Tibial artery (tissue), 4 donors: ENCODE measurements at regions not wholly inside any gene's neighbourhood (a gene's known extent, or its start where the extent isn't known, plus 50 kb on each side); places are given as distances from the start of the nearest gene placed in this dataset.

Experiments
- DNase-seq, 2 donors: peaks; one replicate each; pipeline ENCODE4 v3.0.0-alpha.2; 2019
- H3K27ac ChIP-seq, 2 donors: fragments of 200-600 bp; sonication (generic) in 1 of 2; 1 replicate in 1 of 2; 2 replicates in 1 of 2; pipeline ENCODE4 v1.5.1; 2018 to 2019; ENCODE audit warnings: mild to moderate bottlenecking in 1 of 2
- H3K27me3 ChIP-seq, 2 donors: fragments of 200-600 bp; sonication (generic) in 1 of 2; one replicate each; pipeline versions ENCODE4 v1.5.1 to v1.6.0; 2016 to 2019
- H3K36me3 ChIP-seq, 3 donors: fragments of 200-600 bp; sonication (generic) in 2 of 3; one replicate each; pipeline ENCODE4 v1.5.1; 2016 to 2019; ENCODE audit warnings: mild to moderate bottlenecking in 2 of 3
- H3K4me1 ChIP-seq, 4 donors: fragments of 200-600 bp; sonication (generic) in 2 of 4; 1 replicate in 3 of 4; 2 replicates in 1 of 4; pipeline ENCODE4 v1.5.1; 2016 to 2019
- H3K4me3 ChIP-seq, 2 donors: fragments of 200-600 bp; sonication (generic) in 1 of 2; 1 replicate in 1 of 2; 2 replicates in 1 of 2; pipeline ENCODE4 v1.5.1; 2018 to 2019; ENCODE audit warnings: mild to moderate bottlenecking in 2 of 2
- H3K9me3 ChIP-seq, 3 donors: fragments of 200-600 bp; sonication (generic) in 1 of 3; one replicate each; pipeline ENCODE4 v1.5.1; 2016 to 2019
- intact Hi-C: fragments of 100-400 bp; cut with DNase I; formaldehyde crosslinking; loops from one replicate; pipeline ENCODE4 v1.15.0; 2023; ENCODE audit warnings: low total_unique reads
- TF ChIP-seq, protein P1 (sequence below), 2 experiments: fragments of 200-600 bp in 1 of 2; fragments of 450-650 bp in 1 of 2; IDR thresholded peaks; one replicate each; pipeline ENCODE4 v1.5.1; 2017 to 2019; ENCODE audit warnings: antibody characterized with exemption in 2 of 2, mild to moderate bottlenecking in 1 of 2, moderate library complexity in 1 of 2

DNA sequence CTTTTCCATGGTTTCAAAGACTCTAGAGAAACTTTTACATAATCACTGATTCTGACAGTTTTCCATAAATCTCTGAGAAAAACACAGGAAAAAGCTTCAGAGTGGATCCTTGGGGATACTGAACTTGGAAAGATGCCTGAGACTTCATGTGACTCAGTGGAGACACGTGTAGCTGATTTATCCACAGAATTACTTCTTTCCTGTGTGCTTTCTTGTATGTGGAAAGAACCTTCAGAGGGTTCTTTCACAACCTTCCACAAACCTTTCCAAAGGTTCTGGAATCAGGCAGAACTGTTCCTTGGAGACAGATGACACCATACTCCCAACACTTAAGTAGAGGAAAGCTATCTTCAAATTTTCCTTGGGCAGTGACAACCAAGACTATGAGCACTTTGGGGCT is 207.2 kb downstream of the RND3 start:
- Histone ChIP-seq H3K27ac (peak overlapping the region in 1 of 2 donors; percentile 47), H3K27me3 (no peaks in the 10 kb centered on the region), H3K4me3 (no peak overlapping the region), H3K9me3 (no peaks in the 10 kb centered on the region), H3K36me3 (no peaks in the 10 kb centered on the region), H3K4me1 (peaks cover 0 to 40% (median 13%) of the 10 kb centered on the region in 4 donors)
- TF ChIP-seq, protein P1, sequence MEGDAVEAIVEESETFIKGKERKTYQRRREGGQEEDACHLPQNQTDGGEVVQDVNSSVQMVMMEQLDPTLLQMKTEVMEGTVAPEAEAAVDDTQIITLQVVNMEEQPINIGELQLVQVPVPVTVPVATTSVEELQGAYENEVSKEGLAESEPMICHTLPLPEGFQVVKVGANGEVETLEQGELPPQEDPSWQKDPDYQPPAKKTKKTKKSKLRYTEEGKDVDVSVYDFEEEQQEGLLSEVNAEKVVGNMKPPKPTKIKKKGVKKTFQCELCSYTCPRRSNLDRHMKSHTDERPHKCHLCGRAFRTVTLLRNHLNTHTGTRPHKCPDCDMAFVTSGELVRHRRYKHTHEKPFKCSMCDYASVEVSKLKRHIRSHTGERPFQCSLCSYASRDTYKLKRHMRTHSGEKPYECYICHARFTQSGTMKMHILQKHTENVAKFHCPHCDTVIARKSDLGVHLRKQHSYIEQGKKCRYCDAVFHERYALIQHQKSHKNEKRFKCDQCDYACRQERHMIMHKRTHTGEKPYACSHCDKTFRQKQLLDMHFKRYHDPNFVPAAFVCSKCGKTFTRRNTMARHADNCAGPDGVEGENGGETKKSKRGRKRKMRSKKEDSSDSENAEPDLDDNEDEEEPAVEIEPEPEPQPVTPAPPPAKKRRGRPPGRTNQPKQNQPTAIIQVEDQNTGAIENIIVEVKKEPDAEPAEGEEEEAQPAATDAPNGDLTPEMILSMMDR (IDR thresholded peaks at IDR 0.05) = no peak
- intact Hi-C loops = loop anchor here (5.0 kb wide), 1 partner anchor 207 kb away; the partner anchor contains the start of gene RND3
- DNase-seq = peak in 1 of 2 donors; percentile 62

GRCh38 chr2:150279686-150280085 is 207.8 kb downstream of the RND3 start:
- Histone ChIP-seq H3K4me1 (peaks cover 0 to 40% (median 13%) of the 10 kb centered on the region in 4 donors), H3K36me3 (no peaks in the 10 kb centered on the region), H3K4me3 (no peak overlapping the region), H3K9me3 (no peaks in the 10 kb centered on the region), H3K27ac (peak overlapping the region in 1 of 2 donors; percentile 47), H3K27me3 (no peaks in the 10 kb centered on the region)
- intact Hi-C loops = loop anchor here (5.0 to 10.0 kb wide), 2 partner anchors 185 to 208 kb away; partner anchors contain the start of gene RND3
- TF ChIP-seq, protein P1 (IDR thresholded peaks at IDR 0.05) = no peak
- DNase-seq = no peak

GRCh38 chr2:150276737-150277136 is 210.7 kb downstream of the RND3 start:
- Histone ChIP-seq H3K9me3 (no peaks in the 10 kb centered on the region), H3K4me3 (no peak overlapping the region), H3K4me1 (peaks cover 3 to 34% (median 17%) of the 10 kb centered on the region in 4 donors), H3K27me3 (no peaks in the 10 kb centered on the region), H3K27ac (no peak overlapping the region), H3K36me3 (no peaks in the 10 kb centered on the region)
- TF ChIP-seq, protein P1 (IDR thresholded peaks at IDR 0.05) = no peak
- DNase-seq = no peak
- intact Hi-C loops = loop anchor here (10.0 kb wide), 1 partner anchor 188 kb away; no protein-coding TSS in a partner anchor

- TF ChIP-seq, protein P1 (IDR thresholded peaks at IDR 0.05) = no peak
Observed at GRCh38 chr2:150274108-150274507, 213.4 kb downstream of the RND3 start.

DNA sequence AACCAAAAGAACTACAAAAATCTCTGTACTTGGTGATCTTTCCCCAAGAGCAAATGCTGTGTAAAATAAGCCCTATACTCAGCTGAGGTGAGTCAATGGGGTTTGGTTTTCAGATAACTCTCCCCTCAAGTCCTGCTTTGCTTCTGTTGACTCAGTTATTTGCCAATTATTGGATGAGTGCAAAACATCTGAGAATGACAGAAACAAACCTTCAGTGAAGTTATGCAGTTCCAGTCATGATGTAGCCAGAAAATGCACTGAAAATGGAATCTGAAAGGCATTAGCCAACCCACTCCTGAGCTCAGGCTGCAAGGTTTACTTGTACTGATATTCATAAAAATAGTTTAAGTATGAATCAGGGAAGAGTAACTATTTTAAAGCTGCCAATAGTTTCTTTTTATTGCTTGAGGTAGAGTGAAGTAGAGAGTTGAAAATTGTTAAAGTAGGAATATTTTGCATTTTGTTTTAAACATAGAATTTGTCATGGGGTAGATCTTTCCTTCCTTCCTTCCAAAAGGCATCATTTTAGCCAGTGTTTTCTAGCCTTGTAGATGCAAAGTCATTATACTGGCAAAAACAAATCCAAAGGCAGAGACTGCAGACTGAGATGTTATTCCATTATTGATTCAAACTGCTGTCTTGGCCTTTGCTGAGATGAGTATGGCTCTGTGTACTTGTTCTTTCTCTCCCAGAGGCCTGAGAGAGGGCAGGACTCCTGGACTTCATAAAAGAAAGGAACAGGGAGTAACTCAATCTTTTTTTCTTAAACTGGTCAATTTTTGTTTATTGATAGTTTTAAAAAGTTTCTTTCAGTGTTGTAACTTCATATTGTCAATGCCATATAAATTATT is 215.3 kb downstream of the RND3 start:
- Histone ChIP-seq H3K36me3 (no peaks in the 10 kb centered on the region), H3K4me1 (peaks cover 4 to 14% (median 7%) of the 10 kb centered on the region in 4 donors), H3K9me3 (no peaks in the 10 kb centered on the region), H3K27ac (peak overlapping the region; percentile 29 to 37), H3K27me3 (no peaks in the 10 kb centered on the region), H3K4me3 (no peak overlapping the region)
- no peak for DNase-seq
- intact Hi-C loops = loop anchor here (10.0 kb wide), 1 partner anchor 193 kb away; no protein-coding TSS in a partner anchor
- TF ChIP-seq, protein P1 (IDR thresholded peaks at IDR 0.05) = no peak

More at GRCh38 chr2:150274108-150274507, 213.4 kb downstream of the RND3 start:
- Histone ChIP-seq H3K36me3 (no peaks in the 10 kb centered on the region), H3K4me3 (no peak overlapping the region), H3K27ac (no peak overlapping the region), H3K27me3 (no peaks in the 10 kb centered on the region), H3K9me3 (no peaks in the 10 kb centered on the region), H3K4me1 (peaks cover 4 to 16% (median 7%) of the 10 kb centered on the region in 4 donors)
- intact Hi-C loops = loop anchor here (10.0 kb wide), 1 partner anchor 191 kb away; no protein-coding TSS in a partner anchor
- DNase-seq = no peak
